ENCODE measurements at regions not wholly inside any gene's neighbourhood (a gene's known extent, or its start where the extent isn't known, plus 50 kb on each side); places are given as distances from the start of the nearest gene placed in this dataset.

- Histone ChIP-seq H3K4me3 (ENCODE audit: low read depth, low read length) (no peak overlapping the region), H3K9me3 (ENCODE audit: control insufficient read depth, insufficient read depth, low read length) (no peaks in the 10 kb centered on the region), H3K4me1 (ENCODE audit: control insufficient read depth, insufficient read depth, low read length) (no peaks in the 10 kb centered on the region), H3K27me3 (ENCODE audit: control insufficient read depth, insufficient read depth, low read length) (no peaks in the 10 kb centered on the region), H3K9ac (ENCODE audit: low read depth, low read length) (no peak overlapping the region), H3K36me3 (ENCODE audit: control insufficient read depth, insufficient read depth, low read length) (no peaks in the 10 kb centered on the region)
Measured at GRCh38 chr11:115721296-115721995, 217.2 kb upstream of the CADM1 start.

- H3K4me3 ChIP-seq (ENCODE audit: low read depth, low read length) = no peak overlapping the region
- H3K9ac ChIP-seq (ENCODE audit: low read depth, low read length) = no peak overlapping the region
- no peaks in the 10 kb centered on the region for H3K4me1 ChIP-seq (ENCODE audit: control insufficient read depth, insufficient read depth, low read length)
- no peaks in the 10 kb centered on the region for H3K27me3 ChIP-seq (ENCODE audit: control insufficient read depth, insufficient read depth, low read length)
- no peaks in the 10 kb centered on the region for H3K9me3 ChIP-seq (ENCODE audit: control insufficient read depth, insufficient read depth, low read length)
- no peaks in the 10 kb centered on the region for H3K36me3 ChIP-seq (ENCODE audit: control insufficient read depth, insufficient read depth, low read length)
Measured at GRCh38 chr11:115720602-115721245, 216.5 kb upstream of the CADM1 start.

GRCh38 chr11:115718945-115719344 lies 214.7 kb upstream of the CADM1 start:
- no peaks in the 10 kb centered on the region for H3K9me3 ChIP-seq (ENCODE audit: control insufficient read depth, insufficient read depth, low read length)
- no peak overlapping the region for H3K9ac ChIP-seq (ENCODE audit: low read depth, low read length)
- H3K4me1 ChIP-seq (ENCODE audit: control insufficient read depth, insufficient read depth, low read length) = no peaks in the 10 kb centered on the region
- no peak overlapping the region for H3K4me3 ChIP-seq (ENCODE audit: low read depth, low read length)
- no peaks in the 10 kb centered on the region for H3K36me3 ChIP-seq (ENCODE audit: control insufficient read depth, insufficient read depth, low read length)
- H3K27me3 ChIP-seq (ENCODE audit: control insufficient read depth, insufficient read depth, low read length) = peaks cover 2% of the 10 kb centered on the region

- Histone ChIP-seq H3K9ac (ENCODE audit: low read depth, low read length) (no peak overlapping the region), H3K9me3 (ENCODE audit: control insufficient read depth, insufficient read depth, low read length) (no peaks in the 10 kb centered on the region), H3K27me3 (ENCODE audit: control insufficient read depth, insufficient read depth, low read length) (peaks cover 2% of the 10 kb centered on the region), H3K4me3 (ENCODE audit: low read depth, low read length) (no peak overlapping the region), H3K4me1 (ENCODE audit: control insufficient read depth, insufficient read depth, low read length) (no peaks in the 10 kb centered on the region), H3K36me3 (ENCODE audit: control insufficient read depth, insufficient read depth, low read length) (no peaks in the 10 kb centered on the region)
Measured at GRCh38 chr11:115718106-115718505, 213.9 kb upstream of the CADM1 start.

- no peaks in the 10 kb centered on the region for H3K9me3 ChIP-seq (ENCODE audit: control insufficient read depth, insufficient read depth, low read length)
- no peak overlapping the region for H3K4me3 ChIP-seq (ENCODE audit: low read depth, low read length)
- H3K4me1 ChIP-seq (ENCODE audit: control insufficient read depth, insufficient read depth, low read length) = no peaks in the 10 kb centered on the region
- no peak overlapping the region for H3K9ac ChIP-seq (ENCODE audit: low read depth, low read length)
- no peaks in the 10 kb centered on the region for H3K36me3 ChIP-seq (ENCODE audit: control insufficient read depth, insufficient read depth, low read length)
- peaks cover 2% of the 10 kb centered on the region for H3K27me3 ChIP-seq (ENCODE audit: control insufficient read depth, insufficient read depth, low read length)
Measured at GRCh38 chr11:115716601-115717529, 212.7 kb upstream of the CADM1 start.

GRCh38 chr11:115716080-115716479 lies 211.9 kb upstream of the CADM1 start:
- Histone ChIP-seq H3K36me3 (ENCODE audit: control insufficient read depth, insufficient read depth, low read length) (no peaks in the 10 kb centered on the region), H3K4me1 (ENCODE audit: control insufficient read depth, insufficient read depth, low read length) (no peaks in the 10 kb centered on the region), H3K27me3 (ENCODE audit: control insufficient read depth, insufficient read depth, low read length) (peaks cover 2% of the 10 kb centered on the region), H3K9me3 (ENCODE audit: control insufficient read depth, insufficient read depth, low read length) (no peaks in the 10 kb centered on the region), H3K9ac (ENCODE audit: low read depth, low read length) (no peak overlapping the region), H3K4me3 (ENCODE audit: low read depth, low read length) (no peak overlapping the region)

- Histone ChIP-seq H3K36me3 (ENCODE audit: control insufficient read depth, insufficient read depth, low read length) (no peaks in the 10 kb centered on the region), H3K4me3 (ENCODE audit: low read depth, low read length) (no peak overlapping the region), H3K27me3 (ENCODE audit: control insufficient read depth, insufficient read depth, low read length) (peaks cover 2% of the 10 kb centered on the region), H3K9ac (ENCODE audit: low read depth, low read length) (no peak overlapping the region), H3K9me3 (ENCODE audit: control insufficient read depth, insufficient read depth, low read length) (no peaks in the 10 kb centered on the region), H3K4me1 (ENCODE audit: control insufficient read depth, insufficient read depth, low read length) (no peaks in the 10 kb centered on the region)
Measured at GRCh38 chr11:115715251-115715770, 211.1 kb upstream of the CADM1 start.

- Histone ChIP-seq H3K4me1 (ENCODE audit: control insufficient read depth, insufficient read depth, low read length) (no peaks in the 10 kb centered on the region), H3K36me3 (ENCODE audit: control insufficient read depth, insufficient read depth, low read length) (no peaks in the 10 kb centered on the region), H3K27me3 (ENCODE audit: control insufficient read depth, insufficient read depth, low read length) (peaks cover 2% of the 10 kb centered on the region), H3K9ac (ENCODE audit: low read depth, low read length) (no peak overlapping the region), H3K4me3 (ENCODE audit: low read depth, low read length) (no peak overlapping the region), H3K9me3 (ENCODE audit: control insufficient read depth, insufficient read depth, low read length) (no peaks in the 10 kb centered on the region)
Measured at GRCh38 chr11:115712296-115712695, 208.1 kb upstream of the CADM1 start.

- H3K27me3 ChIP-seq (ENCODE audit: control insufficient read depth, insufficient read depth, low read length) = peaks cover 2% of the 10 kb centered on the region
- no peak overlapping the region for H3K4me3 ChIP-seq (ENCODE audit: low read depth, low read length)
- H3K9ac ChIP-seq (ENCODE audit: low read depth, low read length) = no peak overlapping the region
- no peaks in the 10 kb centered on the region for H3K4me1 ChIP-seq (ENCODE audit: control insufficient read depth, insufficient read depth, low read length)
- no peaks in the 10 kb centered on the region for H3K36me3 ChIP-seq (ENCODE audit: control insufficient read depth, insufficient read depth, low read length)
- H3K9me3 ChIP-seq (ENCODE audit: control insufficient read depth, insufficient read depth, low read length) = no peaks in the 10 kb centered on the region
Measured at GRCh38 chr11:115710980-115711379, 206.8 kb upstream of the CADM1 start.

GRCh38 chr11:115710426-115710825 lies 206.2 kb upstream of the CADM1 start:
- Histone ChIP-seq H3K27me3 (ENCODE audit: control insufficient read depth, insufficient read depth, low read length) (peaks cover 2% of the 10 kb centered on the region), H3K36me3 (ENCODE audit: control insufficient read depth, insufficient read depth, low read length) (no peaks in the 10 kb centered on the region), H3K4me3 (ENCODE audit: low read depth, low read length) (no peak overlapping the region), H3K4me1 (ENCODE audit: control insufficient read depth, insufficient read depth, low read length) (no peaks in the 10 kb centered on the region), H3K9ac (ENCODE audit: low read depth, low read length) (no peak overlapping the region), H3K9me3 (ENCODE audit: control insufficient read depth, insufficient read depth, low read length) (no peaks in the 10 kb centered on the region)

- no peaks in the 10 kb centered on the region for H3K9me3 ChIP-seq (ENCODE audit: control insufficient read depth, insufficient read depth, low read length)
- no peak overlapping the region for H3K4me3 ChIP-seq (ENCODE audit: low read depth, low read length)
- H3K36me3 ChIP-seq (ENCODE audit: control insufficient read depth, insufficient read depth, low read length) = no peaks in the 10 kb centered on the region
- no peaks in the 10 kb centered on the region for H3K4me1 ChIP-seq (ENCODE audit: control insufficient read depth, insufficient read depth, low read length)
- H3K27me3 ChIP-seq (ENCODE audit: control insufficient read depth, insufficient read depth, low read length) = no peaks in the 10 kb centered on the region
- H3K9ac ChIP-seq (ENCODE audit: low read depth, low read length) = no peak overlapping the region
Measured at GRCh38 chr11:115709297-115709696, 205.1 kb upstream of the CADM1 start.
